ENCODE measurements at regions not wholly inside any gene's neighbourhood (a gene's known extent, or its start where the extent isn't known, plus 50 kb on each side); places are given as distances from the start of the nearest gene placed in this dataset.

DNA sequence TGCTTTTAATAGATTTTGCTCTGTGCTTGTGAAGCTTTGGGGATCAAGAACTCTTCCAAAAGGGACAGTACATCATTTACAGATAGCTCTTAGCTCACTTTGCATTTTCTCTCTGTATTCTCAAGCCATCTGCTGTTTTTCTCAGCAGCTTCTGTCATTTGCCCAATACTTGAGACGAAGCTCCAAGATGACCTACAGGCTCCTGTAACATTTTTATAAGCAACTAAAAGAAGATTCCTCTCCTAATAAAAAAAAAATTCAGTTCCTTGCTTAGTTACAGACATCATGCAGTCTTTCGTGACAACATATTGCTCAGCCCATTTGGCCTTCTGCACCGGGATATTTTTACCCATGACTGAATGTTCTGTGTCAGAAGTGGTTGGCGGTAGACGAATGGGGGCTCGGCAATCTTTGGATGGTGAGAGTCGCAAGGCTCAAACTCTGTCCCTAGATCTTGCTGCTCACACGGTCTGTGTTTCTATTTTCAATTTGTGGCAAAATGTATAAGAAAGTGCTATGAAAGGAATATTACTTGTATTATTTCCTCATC is 215.6 kb downstream of the FSCB start:
- no peak for DNase-seq

DNA sequence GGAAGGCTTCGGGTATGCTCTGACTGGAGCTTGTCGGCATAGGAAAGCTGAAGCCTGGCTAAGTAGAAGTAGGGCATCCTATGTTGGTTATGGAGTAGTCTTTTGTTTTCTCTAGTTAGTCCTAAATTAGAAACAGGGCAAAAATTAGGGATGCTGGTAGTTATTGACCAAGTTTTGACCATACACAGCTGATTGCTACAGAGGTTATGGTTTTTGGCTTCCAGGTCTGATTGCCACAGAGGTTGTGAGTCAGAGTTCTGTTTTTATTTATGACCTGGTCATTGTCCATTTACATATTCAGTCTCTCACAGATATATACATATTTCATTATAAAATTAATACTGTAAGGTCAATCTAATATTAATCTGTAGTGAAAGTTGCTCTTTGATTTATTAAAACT is 219.2 kb downstream of the FSCB start:
- no peak for DNase-seq

DNA sequence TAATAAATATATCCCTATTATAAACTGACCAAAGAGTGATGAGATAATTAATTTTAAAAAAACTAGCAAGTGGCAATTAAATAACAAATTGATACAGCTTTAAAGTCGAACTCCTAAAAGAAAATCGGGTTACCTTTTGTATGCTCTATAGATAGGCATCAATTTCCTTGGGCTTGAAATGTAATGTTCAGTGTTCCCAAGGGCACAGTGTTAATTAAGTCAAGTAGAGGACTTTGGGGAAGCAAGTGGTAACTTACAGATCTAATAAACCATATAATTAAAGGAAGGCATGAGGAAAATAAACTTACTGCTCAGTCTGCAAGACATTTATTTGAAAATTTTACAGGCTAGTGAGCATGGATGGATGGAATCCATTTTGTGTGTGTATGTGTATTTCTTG is 220.9 kb downstream of the FSCB start:
- no peak for DNase-seq

DNA sequence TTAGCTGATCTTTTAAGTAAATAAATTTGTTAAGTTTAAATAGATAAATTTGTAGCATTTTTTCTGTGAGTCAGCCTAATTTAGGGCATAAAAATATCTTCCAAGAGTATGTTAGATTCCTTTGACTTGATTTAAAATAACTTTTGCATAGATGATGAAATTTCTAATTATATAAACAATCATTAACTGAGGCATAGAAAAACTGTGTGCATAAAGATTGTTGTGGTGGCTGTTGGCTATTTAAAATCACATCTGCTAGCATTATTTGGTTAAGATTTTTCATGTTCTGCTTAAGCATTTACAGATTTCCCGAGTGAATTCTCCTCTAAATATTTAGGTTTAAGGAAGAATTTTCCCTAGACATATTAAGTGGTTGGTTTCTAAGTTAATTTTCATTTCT is 223.2 kb downstream of the FSCB start:
- no peak for DNase-seq

DNA sequence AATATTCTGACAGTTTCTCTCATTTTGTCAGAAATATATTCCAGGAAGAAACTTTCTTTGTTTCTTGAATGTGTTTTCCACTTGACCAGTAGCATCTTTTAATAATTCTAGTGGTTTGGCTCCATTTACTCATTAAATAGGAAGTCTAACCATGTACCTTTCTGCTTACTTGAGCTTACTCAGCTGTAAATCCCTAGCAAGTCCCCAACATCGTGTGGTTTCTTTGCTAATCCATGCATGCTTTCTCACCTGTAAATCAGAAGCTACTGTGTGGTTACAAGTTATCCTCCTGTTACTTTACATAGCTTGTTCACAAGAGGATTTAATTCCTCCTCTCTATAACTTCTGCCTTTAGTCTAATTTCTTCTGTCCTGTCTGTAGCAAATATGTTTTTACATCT is 227.7 kb downstream of the FSCB start:
- no peak for DNase-seq

GRCh38 chr14:44271637-44272036 is 235.4 kb downstream of the FSCB start:
- no peak for DNase-seq

GRCh38 chr14:44271006-44271405 is 236.1 kb downstream of the FSCB start:
- DNase-seq: no peak

DNA sequence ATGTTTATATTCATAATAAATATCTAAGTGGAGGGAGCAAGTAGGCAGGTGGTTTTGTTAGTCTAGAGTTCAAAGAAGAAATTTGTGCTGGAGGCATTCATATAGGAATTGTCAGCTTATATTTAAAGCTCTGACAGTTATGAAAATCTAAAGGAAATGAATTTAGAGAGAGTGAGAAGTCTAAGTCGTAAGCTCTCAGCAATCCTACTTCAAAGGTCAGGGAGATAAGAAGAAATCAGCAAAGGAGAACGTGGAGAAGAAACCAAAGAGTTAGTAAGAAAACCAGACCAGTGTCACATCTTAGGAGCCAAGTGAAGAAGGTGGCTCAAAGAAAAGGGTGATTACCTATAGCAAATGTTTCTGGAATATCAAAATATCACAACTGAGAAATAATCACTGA is 241.8 kb downstream of the FSCB start:
- no peak for DNase-seq

DNA sequence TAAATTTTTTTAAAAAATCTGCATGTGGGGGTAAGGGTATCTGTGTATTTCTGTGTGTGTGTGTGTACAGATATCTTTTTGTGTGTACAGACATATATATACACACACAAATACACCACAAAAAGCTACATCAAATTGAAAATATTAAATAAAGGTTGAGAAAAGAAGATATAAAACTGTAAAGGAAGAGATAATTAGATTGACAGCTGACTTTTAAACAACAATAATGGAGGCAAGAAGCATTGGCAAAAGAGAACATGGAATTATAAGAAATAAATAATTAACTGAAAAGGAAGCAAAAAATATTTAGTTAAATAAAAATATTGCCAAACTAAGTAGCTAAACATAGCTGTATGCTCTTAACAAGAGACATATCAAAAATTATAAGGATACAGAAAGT is 291.4 kb downstream of the FSCB start:
- no peak for DNase-seq

GRCh38 chr14:44211718-44212117 is 295.4 kb downstream of the FSCB start:
- DNase-seq: no peak

GRCh38 chr14:44204061-44204835 is 302.8 kb downstream of the FSCB start:
- DNase-seq: no peak

DNA sequence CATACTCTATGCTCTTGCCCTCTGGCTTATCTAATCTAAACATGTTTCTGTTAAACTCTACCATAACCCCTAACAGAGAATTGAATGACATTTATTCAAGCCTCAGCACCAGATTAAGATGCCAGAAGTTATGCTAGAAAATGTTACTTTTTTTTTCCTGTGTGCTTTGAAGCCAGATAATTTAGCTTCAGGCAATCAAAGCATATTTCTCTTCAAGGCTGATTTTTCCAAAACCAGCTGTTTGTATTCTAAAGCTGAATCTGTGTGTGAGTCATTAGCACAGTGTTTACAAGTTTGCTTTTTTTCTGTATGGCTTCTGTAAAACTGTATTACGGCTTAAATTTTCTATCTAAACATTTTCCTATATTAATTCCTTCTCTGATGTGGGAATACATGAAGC is 326.1 kb downstream of the FSCB start:
- no peak for DNase-seq

DNA sequence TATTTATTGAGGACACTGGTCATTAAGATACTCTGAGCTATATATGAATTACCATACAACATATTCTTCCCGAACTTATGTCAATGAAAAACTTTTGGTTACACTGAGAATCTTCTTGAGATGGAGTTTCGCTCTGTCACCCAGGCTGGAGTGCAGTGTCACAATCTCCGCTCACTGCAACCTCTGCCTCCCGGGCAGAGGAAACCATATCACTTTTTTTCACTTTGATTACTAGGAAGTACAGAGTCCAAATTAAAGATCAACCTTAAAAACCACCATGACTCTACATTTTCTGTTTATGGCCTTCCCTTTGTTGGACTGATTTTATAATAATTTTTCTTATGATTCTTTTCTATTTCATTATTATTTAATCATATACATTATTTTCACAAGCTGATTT is 336.5 kb downstream of the FSCB start:
- no peak for DNase-seq

- no peak for DNase-seq
Observed at GRCh38 chr14:44170101-44170500, 337.0 kb downstream of the FSCB start.

DNA sequence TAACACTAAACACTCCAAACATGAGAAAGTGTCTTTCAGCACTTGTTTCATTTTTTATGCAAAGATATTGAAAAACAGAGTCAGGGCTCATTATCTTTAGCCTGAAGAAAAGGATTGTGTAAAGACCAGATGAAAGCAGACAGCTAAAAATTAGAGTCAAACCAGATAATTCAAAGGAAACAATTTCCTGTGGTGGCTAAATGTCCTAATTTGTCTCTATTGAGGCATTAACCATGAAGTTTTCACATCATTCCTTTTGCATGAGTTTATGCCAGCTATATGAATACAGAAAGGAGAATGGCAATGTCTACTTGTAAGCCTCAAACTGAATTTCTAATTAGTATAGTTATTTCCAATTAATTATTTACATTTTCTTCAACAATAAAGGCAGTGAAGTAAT is 338.5 kb downstream of the FSCB start:
- no peak for DNase-seq

DNA sequence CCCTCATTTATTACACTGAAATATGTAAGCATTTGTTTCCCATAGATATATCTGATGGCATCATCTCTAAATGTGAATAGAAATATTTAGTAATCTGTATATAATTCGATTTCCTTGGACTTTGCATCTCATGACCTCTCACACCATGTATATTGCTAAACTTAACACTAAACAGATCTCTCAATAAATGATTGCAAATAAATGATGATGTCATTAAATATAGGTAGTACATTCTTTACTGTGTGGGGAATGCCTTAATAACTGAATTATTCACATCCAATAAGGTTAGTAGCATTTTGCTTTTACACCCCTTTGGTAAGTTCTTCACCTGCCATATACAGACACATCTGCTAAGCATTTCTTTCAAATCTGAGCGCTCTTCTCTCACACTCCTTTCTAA is 340.5 kb downstream of the FSCB start:
- DNase-seq: no peak

- DNase-seq: no peak
Observed at GRCh38 chr14:44165936-44166335, 341.1 kb downstream of the FSCB start.

DNA sequence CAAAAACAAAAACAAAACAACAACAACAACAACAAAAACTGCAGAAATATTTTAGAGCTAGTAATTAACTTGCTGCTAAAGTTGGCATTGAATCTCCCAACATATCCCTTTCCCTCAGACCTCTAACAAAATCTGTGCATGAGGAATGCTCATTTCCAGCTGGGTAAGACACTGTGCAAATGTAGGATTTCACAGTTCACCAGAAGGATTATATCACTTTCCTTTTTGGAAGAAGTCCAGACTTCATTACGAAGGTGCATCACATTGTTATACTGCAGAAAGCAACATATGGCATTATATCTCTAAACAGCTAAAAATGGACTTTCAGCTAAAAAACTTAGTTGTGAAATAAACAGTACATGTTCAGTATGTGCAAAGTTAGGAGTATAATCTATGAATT is 341.8 kb downstream of the FSCB start:
- no peak for DNase-seq

DNA sequence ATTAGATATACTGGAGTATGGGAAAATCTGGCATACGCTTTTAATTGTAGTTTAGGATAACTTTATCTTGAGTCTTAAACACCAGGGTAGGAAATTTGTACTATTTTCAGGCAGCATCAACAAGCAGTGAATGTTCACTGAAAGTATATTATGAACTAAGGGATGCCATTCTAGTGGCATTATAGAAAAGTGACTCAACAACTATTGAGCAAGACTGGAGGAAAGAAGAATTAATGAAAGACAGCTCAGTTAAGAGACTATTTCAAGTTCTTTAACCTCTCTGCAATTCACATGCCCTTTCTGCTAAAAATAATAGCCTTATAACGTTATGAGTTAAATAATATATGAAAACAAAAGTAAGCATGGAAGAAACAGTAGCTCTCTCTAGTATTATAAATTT is 343.1 kb downstream of the FSCB start:
- no peak for DNase-seq

DNA sequence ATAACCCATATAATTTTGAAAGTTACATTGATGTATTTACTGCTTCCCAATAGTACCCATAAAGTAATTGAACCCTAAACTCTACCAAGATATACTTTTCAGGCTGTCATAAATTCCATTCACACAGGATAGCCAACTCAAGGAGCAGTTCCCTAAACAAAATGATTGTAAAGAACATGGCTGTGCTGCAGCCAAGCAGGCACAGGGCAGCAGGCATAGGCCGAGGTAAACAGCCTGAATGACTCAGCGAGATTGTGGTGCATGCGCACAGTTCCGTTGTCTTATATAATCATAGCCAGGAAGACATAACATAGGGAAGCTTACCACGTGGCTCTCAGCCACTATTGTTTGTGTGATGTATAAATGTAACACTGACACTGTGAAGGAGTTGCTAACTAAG is 344.9 kb downstream of the FSCB start:
- no peak for DNase-seq

DNA sequence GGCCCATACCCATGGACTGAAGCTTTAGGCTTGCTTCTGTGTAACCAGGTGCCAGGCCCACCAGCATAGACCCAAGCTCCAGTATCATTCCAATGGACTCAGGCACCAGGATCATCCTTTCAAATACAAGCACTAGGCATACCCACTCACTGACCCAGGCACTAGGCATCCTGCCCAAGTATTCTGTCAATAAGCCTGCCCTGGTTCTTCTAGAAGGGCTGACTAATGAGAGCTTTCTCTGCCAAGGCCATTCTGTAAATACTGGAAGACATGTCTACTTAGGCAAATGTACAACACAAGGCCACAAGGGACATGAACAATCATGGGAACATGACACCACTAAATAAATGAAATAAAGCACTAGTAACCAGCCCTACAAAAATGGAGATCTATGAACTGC is 352.2 kb downstream of the FSCB start:
- peak; percentile 100 for DNase-seq

GRCh38 chr14:44154446-44154845 is 352.6 kb downstream of the FSCB start:
- no peak for DNase-seq

- DNase-seq: no peak
Observed at GRCh38 chr14:44151130-44151820, 355.8 kb downstream of the FSCB start.

DNA sequence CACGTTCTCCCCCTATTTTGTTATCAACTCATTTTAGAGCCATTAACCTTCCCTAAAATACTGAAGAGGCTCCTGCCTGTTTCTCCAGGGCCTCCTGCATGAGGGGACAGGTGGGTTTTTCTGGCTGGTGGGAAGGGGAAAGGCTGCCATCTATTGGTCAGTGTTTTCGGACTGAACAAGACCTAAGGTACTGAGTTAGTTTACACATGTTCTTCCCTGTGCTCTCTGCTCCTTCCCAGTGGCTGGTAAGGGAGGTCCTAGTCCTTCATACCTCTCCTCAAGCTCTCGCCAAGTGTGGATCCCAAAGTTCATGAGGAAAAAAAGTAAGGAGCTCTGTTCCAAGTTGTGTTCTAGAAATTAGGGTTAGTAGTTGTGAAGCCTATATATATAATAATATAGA is 357.5 kb downstream of the FSCB start:
- peak; percentile 53 for DNase-seq

DNA sequence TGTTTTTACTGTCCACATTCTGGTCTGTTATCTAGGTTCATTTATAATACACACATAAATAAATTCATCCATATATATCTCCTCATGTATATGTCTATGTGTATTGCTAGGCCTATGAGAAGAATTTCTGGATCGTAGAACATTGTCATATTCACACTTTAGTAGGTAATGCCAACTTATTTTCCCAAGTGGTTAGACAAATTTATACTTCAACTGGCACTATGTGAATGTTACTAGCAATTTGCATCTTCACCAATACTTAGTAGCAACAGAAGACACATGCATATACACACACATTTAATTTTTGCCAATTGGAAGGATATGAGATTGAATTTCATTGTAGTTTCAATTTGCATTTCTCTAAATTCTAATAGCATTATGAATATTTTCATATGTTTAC is 365.1 kb downstream of the FSCB start:
- DNase-seq: no peak
